Kidney epithelial cell (primary cell): ENCODE measurements at regions not wholly inside any gene's neighbourhood (a gene's known extent, or its start where the extent isn't known, plus 50 kb on each side); places are given as distances from the start of the nearest gene placed in this dataset.

Experiments used
- DNase-seq: peaks from one replicate; pipeline ENCODE4 v3.0.0-alpha.2; 2010; ENCODE audit warnings: low read depth
- H3K27me3 ChIP-seq: 2 replicates; pipeline ENCODE4 v1.6.0; 2011; ENCODE audit warnings: low read length; ENCODE audit not compliant: control insufficient read depth, insufficient read depth
- H3K36me3 ChIP-seq: 2 replicates; pipeline ENCODE4 v1.5.1; 2011; ENCODE audit warnings: low read length; ENCODE audit not compliant: control insufficient read depth, insufficient read depth
- H3K4me3 ChIP-seq: 2 replicates; pipeline ENCODE4 v1.5.1; 2011; ENCODE audit warnings: low read depth, mild to moderate bottlenecking, control low read depth, low read length
- TF ChIP-seq, protein P1 (sequence below): IDR thresholded peaks from 2 replicates; pipeline ENCODE4 v1.5.1; 2011; ENCODE audit warnings: mild to moderate bottlenecking, moderate library complexity, low read length, control low read depth, inconsistent platforms; ENCODE audit not compliant: insufficient read depth, poor library complexity, severe bottlenecking

DNA sequence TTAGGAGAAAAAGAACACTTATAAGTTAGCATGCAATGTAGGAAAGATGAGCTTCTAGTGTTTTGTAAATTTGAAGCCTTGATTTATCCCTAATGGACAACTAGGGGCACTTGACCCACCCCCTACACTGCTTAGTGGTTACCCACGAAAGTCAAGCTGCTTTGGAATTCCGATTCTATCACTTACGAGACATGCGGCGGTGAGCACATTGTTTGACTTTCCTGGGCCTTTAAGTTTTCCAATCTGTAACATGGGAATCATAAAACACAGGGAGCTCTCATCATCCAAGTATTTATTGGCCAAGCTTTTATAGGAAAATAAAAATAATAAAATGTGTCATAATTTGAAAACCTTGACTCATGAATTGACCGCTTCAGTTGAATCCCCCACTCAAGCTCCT, 78.7 kb upstream of the PDK4 start:
- no peak for DNase-seq
- TF ChIP-seq, protein P1, sequence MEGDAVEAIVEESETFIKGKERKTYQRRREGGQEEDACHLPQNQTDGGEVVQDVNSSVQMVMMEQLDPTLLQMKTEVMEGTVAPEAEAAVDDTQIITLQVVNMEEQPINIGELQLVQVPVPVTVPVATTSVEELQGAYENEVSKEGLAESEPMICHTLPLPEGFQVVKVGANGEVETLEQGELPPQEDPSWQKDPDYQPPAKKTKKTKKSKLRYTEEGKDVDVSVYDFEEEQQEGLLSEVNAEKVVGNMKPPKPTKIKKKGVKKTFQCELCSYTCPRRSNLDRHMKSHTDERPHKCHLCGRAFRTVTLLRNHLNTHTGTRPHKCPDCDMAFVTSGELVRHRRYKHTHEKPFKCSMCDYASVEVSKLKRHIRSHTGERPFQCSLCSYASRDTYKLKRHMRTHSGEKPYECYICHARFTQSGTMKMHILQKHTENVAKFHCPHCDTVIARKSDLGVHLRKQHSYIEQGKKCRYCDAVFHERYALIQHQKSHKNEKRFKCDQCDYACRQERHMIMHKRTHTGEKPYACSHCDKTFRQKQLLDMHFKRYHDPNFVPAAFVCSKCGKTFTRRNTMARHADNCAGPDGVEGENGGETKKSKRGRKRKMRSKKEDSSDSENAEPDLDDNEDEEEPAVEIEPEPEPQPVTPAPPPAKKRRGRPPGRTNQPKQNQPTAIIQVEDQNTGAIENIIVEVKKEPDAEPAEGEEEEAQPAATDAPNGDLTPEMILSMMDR, result no peak
- Histone ChIP-seq H3K36me3 (no peaks in the 10 kb centered on the region), H3K4me3 (no peak overlapping the region), H3K27me3 (no peaks in the 10 kb centered on the region)

DNA sequence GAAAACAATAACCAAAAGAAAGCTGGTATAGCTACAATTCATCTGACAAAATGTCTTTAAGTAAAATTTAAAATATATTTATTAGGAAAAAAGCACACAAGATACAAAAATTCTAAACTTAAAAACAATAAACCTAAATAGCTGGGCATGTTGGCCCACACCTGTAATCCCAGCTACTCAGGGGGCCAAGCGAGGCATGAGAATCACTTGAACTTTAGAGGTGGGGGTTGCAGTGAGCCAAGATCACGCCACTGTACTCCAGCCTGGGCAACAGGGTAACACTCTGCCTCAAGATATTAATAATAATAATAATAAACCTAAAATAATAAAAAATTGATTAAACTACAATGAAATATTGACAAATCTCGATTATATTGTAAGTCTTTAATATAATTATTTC, 77.8 kb upstream of the PDK4 start:
- H3K4me3 ChIP-seq, result no peak overlapping the region

DNA sequence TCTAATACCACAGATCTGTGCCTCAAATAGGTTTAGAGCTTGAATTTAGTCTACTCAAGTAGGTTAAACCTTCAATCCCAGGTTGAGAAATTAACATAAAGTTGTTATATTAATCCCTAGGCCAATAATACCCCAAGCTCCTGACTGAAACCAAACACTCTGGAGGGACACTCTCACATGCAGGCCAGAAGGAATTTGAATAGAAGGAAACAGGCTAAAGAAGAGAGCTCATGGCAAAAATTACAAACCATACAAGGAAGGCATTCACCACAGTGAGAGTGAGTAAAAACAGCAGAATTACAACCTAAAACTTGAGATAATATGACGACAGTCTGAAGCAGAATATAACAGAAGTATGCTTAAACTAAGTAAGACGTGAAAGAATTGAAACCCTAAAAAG, 76.1 kb upstream of the PDK4 start:
- TF ChIP-seq, protein P1, result no peak
- Histone ChIP-seq H3K27me3 (no peaks in the 10 kb centered on the region), H3K36me3 (no peaks in the 10 kb centered on the region), H3K4me3 (no peak overlapping the region)
- no peak for DNase-seq

More for the DNA sequence above, 77.8 kb upstream of the PDK4 start:
- TF ChIP-seq, protein P1, result no peak
- no peaks in the 10 kb centered on the region for H3K36me3 ChIP-seq
- no peak for DNase-seq
- no peaks in the 10 kb centered on the region for H3K27me3 ChIP-seq

DNA sequence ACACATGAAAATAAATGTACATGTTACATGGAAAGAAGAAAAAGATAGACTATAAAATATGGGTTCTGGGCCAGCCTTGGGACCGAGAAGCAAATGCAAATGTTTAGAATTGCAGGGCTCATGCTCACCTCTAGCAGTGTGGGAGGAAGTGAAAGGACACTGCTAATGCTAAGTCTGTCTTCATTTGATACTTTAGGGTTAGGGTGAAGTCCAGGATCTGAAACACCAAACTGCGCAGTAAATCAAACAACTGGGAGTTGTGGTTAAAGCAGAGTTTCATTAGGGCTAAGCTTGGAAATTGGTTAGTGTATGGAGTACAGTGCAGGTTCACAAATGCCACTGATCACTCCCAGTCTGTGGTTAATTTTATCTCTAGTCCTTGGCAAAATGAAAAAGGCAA, 73.2 kb upstream of the PDK4 start:
- Histone ChIP-seq H3K36me3 (no peaks in the 10 kb centered on the region), H3K4me3 (no peak overlapping the region), H3K27me3 (no peaks in the 10 kb centered on the region)
- TF ChIP-seq, protein P1, result no peak
- no peak for DNase-seq

DNA sequence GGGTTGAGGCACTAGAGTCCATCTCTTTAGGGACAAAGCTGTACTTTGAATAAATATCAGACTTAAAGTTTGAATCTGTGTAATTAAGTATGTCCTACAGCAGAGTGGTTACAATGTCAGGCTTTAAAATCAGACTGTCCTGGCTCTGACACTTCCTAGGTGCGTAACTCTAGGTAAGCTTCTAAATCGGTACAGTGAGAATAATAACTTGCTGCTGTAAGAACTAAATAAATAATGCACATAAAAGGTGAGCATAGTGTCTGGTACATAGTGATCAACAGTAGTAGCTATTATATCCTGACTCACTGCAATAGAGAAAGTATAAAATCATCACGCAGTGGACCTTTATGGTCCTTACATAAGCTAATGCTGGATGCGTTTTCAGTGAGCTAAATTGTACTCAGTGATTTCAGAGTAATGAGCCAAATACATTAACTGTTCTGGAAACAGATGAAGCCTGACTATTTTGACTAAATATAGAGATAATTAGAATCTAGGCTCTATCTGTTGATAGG, 72.2 kb upstream of the PDK4 start:
- Histone ChIP-seq H3K27me3 (no peaks in the 10 kb centered on the region), H3K4me3 (no peak overlapping the region), H3K36me3 (no peaks in the 10 kb centered on the region)
- TF ChIP-seq, protein P1, result no peak
- no peak for DNase-seq

DNA sequence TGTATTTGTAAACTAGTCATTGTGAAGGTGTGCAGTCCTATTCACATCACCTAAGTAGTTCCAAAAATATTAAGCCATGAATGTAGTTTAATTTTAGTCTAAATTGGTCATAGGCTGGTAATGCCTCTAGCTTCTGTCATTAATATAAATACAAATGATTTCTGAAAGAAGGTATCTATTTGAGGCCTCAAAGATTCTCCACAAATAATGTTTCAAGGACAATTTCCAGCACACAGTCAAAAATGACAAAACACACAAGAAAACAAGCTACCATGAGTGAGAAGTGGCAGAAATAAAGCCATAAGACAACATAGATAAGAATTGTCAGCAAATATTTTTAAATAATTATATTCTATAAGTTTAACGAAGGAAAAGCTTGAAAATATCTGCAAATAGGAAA, 66.7 kb upstream of the PDK4 start:
- Histone ChIP-seq H3K4me3 (no peak overlapping the region), H3K36me3 (no peaks in the 10 kb centered on the region), H3K27me3 (no peaks in the 10 kb centered on the region)
- TF ChIP-seq, protein P1, result no peak
- no peak for DNase-seq
